Endothelial cell of umbilical vein (primary cell): ENCODE measurements at regions not wholly inside any gene's neighbourhood (a gene's known extent, or its start where the extent isn't known, plus 50 kb on each side); places are given as distances from the start of the nearest gene placed in this dataset.

ENCODE experiments used
- CTCF ChIP-seq, 2 donors: IDR thresholded peaks; 1 replicate in 1 of 2; 2 replicates in 1 of 2; pipeline ENCODE4 v1.5.1; 2011; ENCODE audit warnings: low read length in 2 of 2, mild to moderate bottlenecking in 2 of 2, moderate library complexity in 2 of 2, control low read depth in 1 of 2, inconsistent platforms in 1 of 2, low read depth in 1 of 2; ENCODE audit not compliant: insufficient read depth in 1 of 2; ENCODE audit errors: extremely low read depth in 1 of 2
- EZH2 ChIP-seq: IDR thresholded peaks from 2 replicates; pipeline ENCODE4 v1.6.1; 2012; ENCODE audit warnings: borderline replicate concordance, low read depth, mild to moderate bottlenecking, moderate library complexity, low read length, inconsistent platforms; ENCODE audit not compliant: severe bottlenecking
- FOS ChIP-seq: IDR thresholded peaks from 2 replicates; pipeline ENCODE4 v1.6.1; 2011; ENCODE audit warnings: mild to moderate bottlenecking, low read length, moderate library complexity, borderline replicate concordance; ENCODE audit not compliant: insufficient read depth
- JUN ChIP-seq: IDR thresholded peaks from 2 replicates; pipeline ENCODE4 v1.6.1; 2011; ENCODE audit warnings: borderline replicate concordance, low read depth; ENCODE audit not compliant: insufficient read length, insufficient read depth
- MAX ChIP-seq: IDR thresholded peaks from 2 replicates; pipeline ENCODE4 v1.6.1; 2011; ENCODE audit not compliant: insufficient read depth, insufficient read length
- MYC ChIP-seq: IDR thresholded peaks from one replicate; pipeline ENCODE4 v1.6.1; 2011; ENCODE audit warnings: mild to moderate bottlenecking, low read depth, low read length
- POLR2A ChIP-seq: IDR thresholded peaks from 2 replicates; pipeline ENCODE4 v1.6.1; 2012; ENCODE audit warnings: low read depth, mild to moderate bottlenecking, control low read depth, low read length
- POLR2AphosphoS5 ChIP-seq: IDR thresholded peaks from 2 replicates; pipeline ENCODE4 v1.6.1; 2012; ENCODE audit warnings: low read depth, mild to moderate bottlenecking, control low read depth, low read length, moderate library complexity; ENCODE audit not compliant: insufficient read depth

GRCh38 chr14:95770777-95771176, 56.9 kb upstream of the TCL1A start:
- TF ChIP-seq EZH2 (no peak), CTCF (IDR thresholded peaks at IDR 0.05; ENCODE audit: extremely low read depth in 1 of 2, insufficient read depth in 1 of 2, low read depth in 1 of 2, low read length in 2 of 2) (no peak), POLR2A (no peak), POLR2AphosphoS5 (no peak), JUN (no peak), MAX (no peak), MYC (no peak), FOS (no peak)
